22Rv1 (cell line): ENCODE measurements at regions not wholly inside any gene's neighbourhood (a gene's known extent, or its start where the extent isn't known, plus 50 kb on each side); places are given as distances from the start of the nearest gene placed in this dataset.

Experiments used
- CTCF ChIP-seq: fragments of 450-650 bp; IDR thresholded peaks from 2 replicates; pipeline ENCODE4 v1.5.1; 2017; ENCODE audit warnings: mild to moderate bottlenecking
- ZFX ChIP-seq: fragments of 450-650 bp; IDR thresholded peaks from 2 replicates; pipeline ENCODE4 v1.6.1; 2017; ENCODE audit warnings: antibody characterized with exemption, borderline replicate concordance

DNA sequence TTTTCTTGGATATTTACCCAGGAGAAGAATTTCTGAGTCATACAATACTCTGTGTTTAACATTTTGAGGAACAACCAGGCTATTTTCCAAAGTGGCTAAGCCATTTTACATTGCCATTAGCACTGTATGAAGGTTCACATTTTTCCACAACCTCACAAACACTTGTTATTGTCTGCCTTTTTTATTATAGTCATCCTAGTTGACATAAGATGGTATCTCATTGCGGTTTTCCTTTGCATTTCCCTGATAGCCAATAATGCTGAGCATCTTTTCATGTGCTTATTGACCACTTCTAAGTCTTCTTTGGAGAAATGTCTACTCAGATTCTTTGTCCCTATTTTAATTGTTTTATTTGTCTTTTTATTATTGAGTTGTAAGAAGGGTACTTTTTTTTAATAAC is 107.4 kb upstream of the CES5A start:
- TF ChIP-seq CTCF = no peak
- TF ChIP-seq ZFX = no peak
